ENCODE measurements at regions not wholly inside any gene's neighbourhood (a gene's known extent, or its start where the extent isn't known, plus 50 kb on each side); places are given as distances from the start of the nearest gene placed in this dataset.

GRCh38 chr4:43348591-43348990 lies 456.1 kb downstream of the GRXCR1 start:
- no peak for DNase-seq

DNA sequence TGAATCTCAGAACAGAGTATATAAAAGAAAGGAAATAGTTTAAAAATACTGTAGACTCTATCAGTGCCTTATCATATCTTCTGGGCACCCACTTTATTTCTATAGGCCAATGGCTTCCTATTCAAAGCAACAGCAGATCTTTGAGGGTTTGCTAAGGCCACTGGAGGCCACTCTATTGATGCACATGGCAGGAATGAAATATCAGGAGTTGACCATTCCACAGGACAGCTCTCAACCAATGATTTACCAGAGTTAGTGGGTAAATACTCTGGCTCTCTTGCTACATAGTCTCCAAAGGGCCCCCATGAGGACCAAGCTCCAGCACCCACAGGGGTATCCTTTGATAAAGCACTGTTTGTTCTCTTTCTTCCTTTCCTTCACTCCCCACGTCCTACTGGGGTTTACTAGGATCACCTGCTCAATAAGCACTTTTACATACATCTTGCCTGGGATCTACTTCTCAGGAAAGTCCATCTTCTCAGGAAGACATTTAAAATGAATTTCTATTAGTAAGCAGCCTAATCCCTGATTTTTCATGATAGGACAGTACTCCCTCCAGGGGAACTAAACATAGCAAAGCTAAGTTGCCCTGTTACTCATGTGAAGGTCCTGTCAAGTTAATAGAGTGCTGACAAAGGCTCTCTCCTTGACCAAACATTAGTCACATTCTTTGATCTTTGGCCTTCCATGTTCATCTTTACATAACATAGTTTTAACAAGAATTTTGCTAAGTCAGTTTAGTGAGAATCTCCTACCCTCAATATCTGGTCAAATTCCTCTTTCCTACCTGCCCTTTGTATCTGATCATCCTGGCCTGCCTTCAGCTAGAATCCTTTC lies 459.7 kb downstream of the GRXCR1 start:
- Histone ChIP-seq H3K9me3 (no peaks in the 10 kb centered on the region), H3K36me3 (ENCODE audit: low read depth, missing control alignments) (no peaks in the 10 kb centered on the region), H3K4me3 (no peak overlapping the region), H3K4me1 (no peaks in the 10 kb centered on the region), H3K27ac (no peak overlapping the region), H3K27me3 (no peaks in the 10 kb centered on the region)
- DNase-seq = no peak
- WGBS, 2 donors = 0% methylated on average over 1 of the region's 1 CpG
- intact Hi-C loops (cut with DNase I; ENCODE audit: low total_unique reads) = no loop called here
- TF ChIP-seq CTCF (IDR thresholded peaks at IDR 0.05) (no peak), POLR2A (IDR thresholded peaks at IDR 0.05) (no peak)

More at GRCh38 chr4:43348591-43348990, 456.1 kb downstream of the GRXCR1 start:
- H3K27ac ChIP-seq = no peak overlapping the region
- WGBS, 2 donors = 88 to 96% methylated on average over 2 of the region's 2 CpGs
- no peaks in the 10 kb centered on the region for H3K36me3 ChIP-seq (ENCODE audit: low read depth, missing control alignments)
- no peaks in the 10 kb centered on the region for H3K4me1 ChIP-seq
- H3K4me3 ChIP-seq = no peak overlapping the region
- no peaks in the 10 kb centered on the region for H3K27me3 ChIP-seq
- intact Hi-C loops (cut with DNase I; ENCODE audit: low total_unique reads) = no loop called here
- H3K9me3 ChIP-seq = no peaks in the 10 kb centered on the region
- TF ChIP-seq POLR2A (IDR thresholded peaks at IDR 0.05) = no peak
- no peak for TF ChIP-seq CTCF (IDR thresholded peaks at IDR 0.05)

DNA sequence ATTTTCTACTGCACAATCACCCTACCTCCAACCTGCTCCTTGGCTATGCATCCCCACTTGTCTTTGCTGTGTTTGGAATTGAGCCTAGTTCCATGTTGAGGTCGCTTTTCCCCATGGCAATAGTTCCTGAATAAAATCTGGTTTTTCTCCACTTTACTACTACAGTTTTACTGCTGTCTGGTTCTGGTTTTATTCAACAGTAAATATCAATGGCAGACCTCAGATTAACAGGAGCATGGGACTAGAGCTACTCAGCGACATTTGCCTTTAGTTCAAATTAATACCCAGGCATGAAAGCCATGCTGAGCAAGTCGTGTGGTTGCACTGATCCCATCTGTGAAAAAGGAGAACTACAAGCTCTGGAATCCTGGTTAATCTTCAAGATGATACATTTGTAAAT lies 460.3 kb downstream of the GRXCR1 start:
- WGBS, 2 donors = 58 to 74% methylated on average over 3 of the region's 3 CpGs
- Histone ChIP-seq H3K27ac (no peak overlapping the region), H3K4me3 (no peak overlapping the region), H3K27me3 (no peaks in the 10 kb centered on the region), H3K4me1 (no peaks in the 10 kb centered on the region), H3K36me3 (ENCODE audit: low read depth, missing control alignments) (no peaks in the 10 kb centered on the region), H3K9me3 (no peaks in the 10 kb centered on the region)
- no peak for TF ChIP-seq CTCF (IDR thresholded peaks at IDR 0.05)
- intact Hi-C loops (cut with DNase I; ENCODE audit: low total_unique reads) = no loop called here
- no peak for DNase-seq

- no peaks in the 10 kb centered on the region for H3K4me1 ChIP-seq
- no peaks in the 10 kb centered on the region for H3K27me3 ChIP-seq
- no peak overlapping the region for H3K4me3 ChIP-seq
- WGBS, 2 donors = 80 to 88% methylated on average over 1 of the region's 1 CpG
- DNase-seq = no peak
- TF ChIP-seq CTCF (IDR thresholded peaks at IDR 0.05) (no peak), POLR2A (IDR thresholded peaks at IDR 0.05) (no peak)
- no peaks in the 10 kb centered on the region for H3K9me3 ChIP-seq
- intact Hi-C loops (cut with DNase I; ENCODE audit: low total_unique reads) = no loop called here
- no peak overlapping the region for H3K27ac ChIP-seq
- no peaks in the 10 kb centered on the region for H3K36me3 ChIP-seq (ENCODE audit: low read depth, missing control alignments)
These were observed 461.0 kb downstream of the GRXCR1 start for GRCh38 chr4:43353552-43353951.

DNA sequence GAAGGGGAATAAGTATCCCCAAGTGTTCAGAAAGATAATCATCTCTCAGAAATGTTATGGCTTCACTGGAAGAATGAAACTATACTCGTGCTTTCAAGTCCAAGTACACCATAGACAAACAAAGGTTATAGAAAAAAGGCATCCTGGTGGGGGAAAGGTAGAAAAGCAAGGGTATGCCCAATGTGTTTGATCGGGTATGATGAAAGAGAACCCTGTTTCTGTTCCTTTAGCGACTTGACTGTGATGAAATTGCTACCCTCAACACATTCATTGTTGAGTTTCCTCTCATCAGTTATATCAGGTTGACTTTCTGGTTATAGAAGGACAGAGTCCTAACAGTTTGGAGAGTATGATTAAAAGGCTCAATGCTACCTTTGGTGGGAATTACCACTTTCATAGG lies 464.3 kb downstream of the GRXCR1 start:
- TF ChIP-seq POLR2A (IDR thresholded peaks at IDR 0.05) (no peak), CTCF (IDR thresholded peaks at IDR 0.05) (no peak)
- intact Hi-C loops (cut with DNase I; ENCODE audit: low total_unique reads) = no loop called here

More for the DNA sequence above, 464.3 kb downstream of the GRXCR1 start:
- Histone ChIP-seq H3K4me1 (no peaks in the 10 kb centered on the region), H3K4me3 (no peak overlapping the region), H3K27me3 (no peaks in the 10 kb centered on the region), H3K36me3 (ENCODE audit: low read depth, missing control alignments) (no peaks in the 10 kb centered on the region), H3K27ac (no peak overlapping the region), H3K9me3 (no peaks in the 10 kb centered on the region)
- WGBS, 2 donors = 85 to 92% methylated on average over 3 of the region's 3 CpGs
- DNase-seq = no peak
